GM12891 (cell line): ENCODE measurements at regions not wholly inside any gene's neighbourhood (a gene's known extent, or its start where the extent isn't known, plus 50 kb on each side); places are given as distances from the start of the nearest gene placed in this dataset.
A peak's percentile ranks its signal among the peaks of the same experiment; 100 is the strongest.
"Not testable (repeated sequence)": the region's sequence is repeated elsewhere in the genome, so short reads cannot be mapped to it uniquely, and the experiment has no call there.

Experiments used
- DNase-seq: peaks from one replicate; pipeline ENCODE4 v3.0.0; 2011; ENCODE audit warnings: low spot score; ENCODE audit not compliant: insufficient read length
- FAIRE-seq: peaks from 2 replicates; lab custom pipeline; 2011; peaks lifted over from hg19 to GRCh38; lab: Jason Lieb, UNC

- FAIRE-seq, DNase-seq: not testable (repeated sequence)
Observed at GRCh38 chr21:10398692-10399489, 122.5 kb upstream of the TPTE start.

DNA sequence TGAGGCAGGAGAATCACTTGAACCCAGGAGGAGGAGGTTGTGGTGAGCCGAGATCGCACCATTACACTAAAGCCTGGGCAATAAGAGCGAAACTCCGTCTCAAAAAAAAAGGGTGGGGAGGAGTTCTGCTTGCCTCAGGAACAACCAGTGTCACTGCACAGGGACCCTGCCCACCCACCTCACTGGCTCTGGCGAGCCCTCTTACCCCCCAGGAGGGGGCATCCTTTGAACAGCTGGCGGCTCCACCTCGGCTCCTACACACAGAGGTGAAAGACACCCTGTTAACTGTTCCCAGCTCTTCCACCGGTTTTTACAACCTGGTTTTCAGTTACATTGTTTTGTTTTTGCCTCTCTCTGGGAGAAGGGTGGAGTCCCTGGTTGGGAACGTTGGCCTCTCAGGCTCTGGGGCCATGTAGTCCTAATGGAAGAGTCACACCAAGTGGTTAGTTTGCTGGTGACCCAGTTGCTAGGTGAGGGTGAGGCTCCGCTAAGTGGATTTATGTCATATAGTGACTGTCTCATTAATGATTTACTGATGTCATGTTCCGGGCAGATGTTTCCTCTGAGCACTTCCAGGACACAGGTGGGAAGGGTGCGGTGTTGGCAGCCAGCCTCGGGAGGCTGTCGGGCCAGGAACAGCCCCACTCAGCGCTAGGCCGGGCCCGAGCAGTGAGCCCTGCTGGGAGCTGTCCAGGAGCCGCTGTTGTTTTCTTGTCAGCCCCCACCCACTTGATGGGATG is 120.6 kb upstream of the TPTE start:
- FAIRE-seq, DNase-seq: not testable (repeated sequence)

DNA sequence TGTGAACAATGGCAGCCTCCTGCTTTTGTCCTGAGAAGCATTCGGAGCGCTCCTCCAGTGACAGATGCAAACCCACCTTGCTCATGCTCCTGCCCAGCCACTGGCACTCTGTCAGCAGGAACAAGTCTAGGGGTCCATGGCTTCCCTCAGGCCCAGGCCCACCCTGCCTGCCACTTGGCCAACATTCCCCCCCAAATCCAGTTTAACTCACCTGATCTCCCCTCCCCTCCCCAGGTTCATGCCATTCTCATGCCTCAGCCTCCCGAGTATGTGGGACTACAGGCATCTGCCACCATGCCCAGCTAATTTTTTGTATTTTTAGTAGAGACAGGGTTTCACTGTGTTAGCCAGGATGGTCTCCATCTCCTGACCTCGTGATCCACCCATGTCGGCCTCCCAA is 118.9 kb upstream of the TPTE start:
- DNase-seq, FAIRE-seq: not testable (repeated sequence)

- DNase-seq: peak; percentile 1
- FAIRE-seq: not testable (repeated sequence)
Observed at GRCh38 chr21:10405331-10405730, 116.1 kb upstream of the TPTE start.

DNA sequence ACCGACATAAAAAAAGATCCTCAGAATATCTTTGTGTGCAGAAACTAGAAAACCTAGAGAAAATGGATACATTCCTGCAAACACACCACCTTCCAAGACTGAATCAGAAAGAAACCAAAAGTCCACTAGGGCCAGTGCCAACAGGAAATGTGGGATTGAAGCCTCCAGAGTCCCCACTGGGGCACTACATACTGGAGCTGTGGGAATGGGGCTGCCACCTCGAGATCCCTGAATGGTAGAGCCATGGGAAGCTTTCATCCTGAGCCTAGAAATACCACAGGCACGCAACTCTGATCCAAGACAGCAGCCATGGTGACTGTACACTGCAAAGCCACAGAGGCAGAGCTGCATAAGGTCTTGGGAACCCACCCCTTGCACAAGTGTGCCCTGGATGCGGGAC is 111.6 kb upstream of the TPTE start:
- FAIRE-seq, DNase-seq: not testable (repeated sequence)

- DNase-seq, FAIRE-seq: not testable (repeated sequence)
Observed at GRCh38 chr21:10410354-10410929, 110.9 kb upstream of the TPTE start.

- FAIRE-seq, DNase-seq: not testable (repeated sequence)
Observed at GRCh38 chr21:10411776-10412526, 109.4 kb upstream of the TPTE start.

DNA sequence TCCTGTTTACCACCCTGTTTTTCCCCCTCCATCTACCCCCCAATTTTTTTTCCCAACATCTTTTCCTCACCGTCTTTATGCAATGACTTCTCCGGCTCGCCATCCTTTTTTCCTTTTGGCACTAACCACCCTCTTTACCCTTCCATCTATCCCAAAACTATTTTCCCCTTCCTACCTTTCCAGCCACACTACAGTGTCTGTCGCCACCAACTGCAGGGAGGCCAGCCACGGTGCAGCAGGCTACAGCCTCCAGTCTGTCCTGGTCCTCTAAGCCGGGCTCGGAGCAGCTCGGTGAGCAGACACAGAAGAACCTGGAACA is 108.5 kb upstream of the TPTE start:
- not testable (repeated sequence) for DNase-seq, FAIRE-seq

DNA sequence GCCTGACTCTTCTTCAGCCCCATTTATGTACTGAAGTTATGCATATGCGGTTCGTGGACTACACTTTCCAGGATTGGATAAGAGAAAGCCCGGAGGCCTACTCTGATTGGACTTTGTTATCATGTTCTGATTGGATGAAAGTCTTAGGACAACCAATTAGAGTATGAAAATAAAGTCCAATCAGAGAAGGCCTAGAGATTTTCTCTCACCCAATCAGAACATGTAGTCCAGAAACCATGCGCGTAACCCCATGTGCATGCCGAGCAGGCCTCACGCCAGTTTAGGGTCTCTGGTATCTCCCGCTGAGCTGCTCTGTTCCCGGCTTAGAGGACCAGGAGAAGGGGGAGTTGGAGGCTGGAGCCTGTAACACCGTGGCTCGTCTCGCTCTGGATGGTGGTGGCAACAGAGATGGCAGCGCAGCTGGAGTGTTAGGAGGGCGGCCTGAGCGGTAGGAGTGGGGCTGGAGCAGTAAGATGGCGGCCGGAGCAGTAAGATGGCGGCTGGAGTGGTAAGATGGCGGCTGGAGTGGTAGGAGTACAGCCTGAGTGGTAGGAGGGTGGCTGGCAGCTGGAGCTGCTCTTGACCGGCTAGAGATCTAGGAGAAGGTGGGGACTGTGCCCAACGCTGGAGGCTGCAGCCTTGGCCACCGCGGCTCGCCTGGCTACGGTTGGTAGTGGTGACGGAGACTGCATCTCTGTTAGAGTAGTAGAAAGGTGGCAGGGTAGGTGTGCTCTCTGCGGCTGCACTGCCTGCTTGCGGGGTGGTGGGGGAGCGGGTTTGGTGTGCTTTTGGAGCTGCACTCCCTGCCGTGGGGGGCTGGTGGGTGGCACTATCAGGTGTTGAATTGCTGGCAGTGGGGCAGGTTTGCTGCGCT is 107.9 kb upstream of the TPTE start:
- DNase-seq, FAIRE-seq: not testable (repeated sequence)

DNA sequence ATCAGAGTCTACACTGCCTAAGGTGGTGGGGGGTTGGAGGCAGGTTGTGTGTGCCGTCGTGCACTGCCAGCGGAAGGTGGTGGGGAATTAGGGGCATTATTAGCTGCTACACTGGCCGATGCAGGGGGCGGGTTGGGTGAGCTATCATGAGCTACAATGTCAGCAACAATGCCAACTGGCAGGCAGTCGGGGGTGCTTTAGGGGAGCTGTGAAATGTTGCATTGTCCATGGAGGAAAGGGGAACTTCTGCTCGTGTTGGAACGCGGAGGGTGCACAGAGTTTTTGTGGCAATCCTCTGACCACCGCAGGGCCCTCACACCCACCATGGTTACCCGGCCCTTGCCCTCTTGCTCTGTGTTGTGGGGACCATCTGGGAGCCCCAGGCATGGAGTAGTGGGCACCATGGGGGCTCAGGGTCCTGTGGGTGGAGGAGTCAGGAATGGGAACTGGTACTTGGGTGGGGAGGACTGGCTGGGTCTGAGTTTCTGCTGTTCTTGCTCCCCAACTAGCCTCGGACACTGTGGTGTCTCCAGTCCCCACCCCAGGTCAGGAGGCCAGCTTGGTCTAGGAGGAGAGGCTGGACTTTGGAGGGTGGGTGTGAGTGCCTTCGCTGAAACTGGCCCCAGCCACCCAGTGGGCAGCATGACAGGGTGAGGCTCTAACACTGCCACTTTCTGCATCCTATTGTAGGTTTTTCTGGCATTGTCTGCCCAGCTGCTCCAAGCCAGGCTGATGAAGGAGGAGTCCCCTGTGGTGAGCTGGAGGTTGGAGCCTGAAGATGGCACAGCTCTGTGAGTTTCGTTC is 107.1 kb upstream of the TPTE start:
- FAIRE-seq, DNase-seq: not testable (repeated sequence)

GRCh38 chr21:10414925-10415254 is 106.5 kb upstream of the TPTE start:
- not testable (repeated sequence) for FAIRE-seq, DNase-seq

GRCh38 chr21:10415456-10415855 is 105.9 kb upstream of the TPTE start:
- FAIRE-seq, DNase-seq: not testable (repeated sequence)

DNA sequence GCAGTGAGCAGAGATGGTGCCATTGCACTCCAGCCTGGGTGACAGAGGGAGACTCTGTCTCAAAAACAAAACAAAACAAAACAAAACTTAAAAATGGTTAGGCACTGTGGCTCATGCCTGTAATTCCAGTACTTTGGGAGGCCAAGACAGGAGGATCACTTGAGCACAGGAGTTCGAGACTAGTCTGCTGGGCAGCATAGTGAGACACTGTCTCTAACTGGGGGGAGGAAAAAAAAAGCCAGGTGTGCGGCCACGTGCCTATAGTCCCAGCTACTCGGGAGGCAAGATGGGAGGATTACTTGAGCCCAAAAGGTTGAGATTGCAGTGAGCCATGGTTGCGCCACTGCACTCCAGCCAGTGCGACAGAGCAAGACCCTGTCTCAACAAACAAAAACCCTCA is 105.5 kb upstream of the TPTE start:
- not testable (repeated sequence) for FAIRE-seq, DNase-seq

- DNase-seq, FAIRE-seq: not testable (repeated sequence)
Observed at GRCh38 chr21:10416691-10417447, 104.5 kb upstream of the TPTE start.

DNA sequence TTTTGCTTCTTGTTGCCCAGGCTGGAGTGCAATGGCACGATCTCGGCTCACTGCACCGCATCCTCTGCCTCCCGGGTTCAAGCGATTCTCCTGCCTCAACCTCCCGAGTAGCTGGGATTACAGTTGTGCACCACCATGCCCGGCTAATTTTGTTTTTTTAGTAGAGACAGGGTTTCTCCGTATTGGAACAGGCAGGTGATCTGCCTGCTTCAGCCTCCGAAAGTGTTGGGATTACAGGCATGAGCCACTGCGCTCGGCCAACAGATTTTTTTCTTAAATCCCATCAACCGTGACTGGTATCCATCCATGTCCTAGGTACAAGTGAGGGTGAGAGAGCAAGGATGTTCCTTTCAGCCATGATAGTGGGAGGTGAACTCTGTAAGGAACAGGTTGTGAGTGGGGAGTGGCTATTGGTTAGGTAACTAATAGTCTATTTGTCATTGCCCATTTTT is 103.8 kb upstream of the TPTE start:
- peak; percentile 5 for DNase-seq
- not testable (repeated sequence) for FAIRE-seq

GRCh38 chr21:10418250-10419048 is 102.9 kb upstream of the TPTE start:
- not testable (repeated sequence) for FAIRE-seq, DNase-seq
